ENCODE measurements at regions not wholly inside any gene's neighbourhood (a gene's known extent, or its start where the extent isn't known, plus 50 kb on each side); places are given as distances from the start of the nearest gene placed in this dataset.
"Not testable (repeated sequence)": the region's sequence is repeated elsewhere in the genome, so short reads cannot be mapped to it uniquely, and the experiment has no call there.

- intact Hi-C loops (cut with DNase I) = no loop called here
- Histone ChIP-seq H3K4me1 (no peaks in the 10 kb centered on the region), H3K4me3 (no peak overlapping the region), H3K27ac (no peak overlapping the region), H3K36me3 (no peaks in the 10 kb centered on the region), H3K9me3 (no peaks in the 10 kb centered on the region), H3K27me3 (no peaks in the 10 kb centered on the region)
- TF ChIP-seq CTCF (IDR thresholded peaks at IDR 0.05) (no peak), POLR2A (IDR thresholded peaks at IDR 0.05) (no peak)
- no peak for ATAC-seq
- WGBS (ENCODE audit: insufficient coverage, low coverage, low lambda C conversion rate, missing lambda C conversion rate) = 93% methylated on average over 2 of the region's 2 CpGs
- no peak for DNase-seq
Measured at GRCh38 chr4:13922459-13922858, 294.9 kb upstream of the BOD1L1 start.

- H3K4me1 ChIP-seq = no peaks in the 10 kb centered on the region
- ATAC-seq (no peak), DNase-seq (no peak)
- intact Hi-C loops (cut with DNase I) = no loop called here
- no peak overlapping the region for H3K4me3 ChIP-seq
- H3K9me3 ChIP-seq = no peaks in the 10 kb centered on the region
- no peaks in the 10 kb centered on the region for H3K36me3 ChIP-seq
- TF ChIP-seq POLR2A (IDR thresholded peaks at IDR 0.05) = no peak
- TF ChIP-seq CTCF (IDR thresholded peaks at IDR 0.05) = no peak
- 45% methylated on average over 4 of the region's 4 CpGs for WGBS (ENCODE audit: insufficient coverage, low coverage, low lambda C conversion rate, missing lambda C conversion rate)
- no peaks in the 10 kb centered on the region for H3K27me3 ChIP-seq
- H3K27ac ChIP-seq = no peak overlapping the region
Measured at GRCh38 chr4:13922873-13923645, 295.5 kb upstream of the BOD1L1 start.

GRCh38 chr4:13924900-13925299 is 297.4 kb upstream of the BOD1L1 start:
- H3K36me3 ChIP-seq; intact Hi-C loops (cut with DNase I); ATAC-seq; H3K4me1 ChIP-seq; DNase-seq; H3K4me3 ChIP-seq; H3K27me3 ChIP-seq; H3K9me3 ChIP-seq; H3K27ac ChIP-seq: not testable (repeated sequence)
- no CpG with 5 or more reads among the region's 1 CpG for WGBS (ENCODE audit: insufficient coverage, low coverage, low lambda C conversion rate, missing lambda C conversion rate)

GRCh38 chr4:13928214-13928613 is 300.7 kb upstream of the BOD1L1 start:
- DNase-seq (no peak), ATAC-seq (no peak)
- WGBS (ENCODE audit: insufficient coverage, low coverage, low lambda C conversion rate, missing lambda C conversion rate) = 69% methylated on average over 6 of the region's 7 CpGs
- H3K4me1 ChIP-seq = no peaks in the 10 kb centered on the region
- H3K27me3 ChIP-seq = no peaks in the 10 kb centered on the region
- H3K9me3 ChIP-seq = no peaks in the 10 kb centered on the region
- H3K4me3 ChIP-seq = no peak overlapping the region
- intact Hi-C loops (cut with DNase I) = no loop called here
- H3K36me3 ChIP-seq = no peaks in the 10 kb centered on the region
- H3K27ac ChIP-seq = no peak overlapping the region
- TF ChIP-seq POLR2A (IDR thresholded peaks at IDR 0.05) (no peak), CTCF (IDR thresholded peaks at IDR 0.05) (no peak)

GRCh38 chr4:13930155-13930554 is 302.6 kb upstream of the BOD1L1 start:
- 60% methylated on average over 4 of the region's 4 CpGs for WGBS (ENCODE audit: insufficient coverage, low coverage, low lambda C conversion rate, missing lambda C conversion rate)
- Histone ChIP-seq H3K4me3 (no peak overlapping the region), H3K27ac (no peak overlapping the region), H3K9me3 (no peaks in the 10 kb centered on the region), H3K4me1 (no peaks in the 10 kb centered on the region), H3K36me3 (no peaks in the 10 kb centered on the region), H3K27me3 (no peaks in the 10 kb centered on the region)
- ATAC-seq = no peak
- no peak for DNase-seq
- intact Hi-C loops (cut with DNase I) = no loop called here
- TF ChIP-seq POLR2A (IDR thresholded peaks at IDR 0.05) = no peak
- no peak for TF ChIP-seq CTCF (IDR thresholded peaks at IDR 0.05)
